Panc1 (cell line): ENCODE measurements at regions not wholly inside any gene's neighbourhood (a gene's known extent, or its start where the extent isn't known, plus 50 kb on each side); places are given as distances from the start of the nearest gene placed in this dataset.

Source experiments
- ATAC-seq: fragments of 200-7000 bp; cut with Tn5 transposase; 2 replicates; pipeline ENCODE4 v1.9.1; 2020; ENCODE audit warnings: mild to moderate bottlenecking, moderate library complexity
- BruUV-seq: library from RNA; stranded (reverse); fragments of 400-500 nt; replicated peaks from 2 replicates; lab custom pipeline; 2021; lab: Mats Ljungman, UMichigan
- CTCF ChIA-PET: fragments of 300-600 bp; sonication (Branson Sonifier 250); formaldehyde crosslinking; loops from one replicate; lab custom pipeline; 2022; ENCODE audit warnings: antibody characterized with exemption; lab: Charles Lee
- POLR2A ChIA-PET: fragments of 300-600 bp; sonication (Branson Sonifier 250); formaldehyde crosslinking; loops from one replicate; lab custom pipeline; 2022; ENCODE audit warnings: antibody characterized with exemption; lab: Charles Lee
- DNase-seq: peaks from one replicate; pipeline ENCODE4 v3.0.0-alpha.2; 2010; ENCODE audit warnings: low read depth, low spot score
- H3K27ac ChIP-seq: 2 replicates; pipeline ENCODE4 v1.5.1; 2011; ENCODE audit warnings: mild to moderate bottlenecking, low read length, inconsistent platforms
- H3K27me3 ChIP-seq: fragments of 200-500 bp; sonication (Bioruptor generic); 2 replicates; pipeline ENCODE4 v1.6.0; 2014; ENCODE audit warnings: low read length, inconsistent platforms; ENCODE audit not compliant: control insufficient read depth, insufficient read depth
- H3K36me3 ChIP-seq: fragments of 200-500 bp; sonication (Bioruptor generic); 2 replicates; pipeline ENCODE4 v1.5.1; 2014; ENCODE audit warnings: inconsistent platforms, mild to moderate bottlenecking, low read length, moderate library complexity; ENCODE audit not compliant: control insufficient read depth, insufficient read depth
- H3K4me1 ChIP-seq: 2 replicates; pipeline ENCODE4 v1.5.1; 2011; ENCODE audit warnings: inconsistent platforms, mild to moderate bottlenecking, low read length, moderate library complexity; ENCODE audit not compliant: control insufficient read depth, insufficient read depth
- H3K4me3 ChIP-seq, 2 experiments: 2 replicates each; pipeline ENCODE4 v1.5.1; 2011 to 2012; ENCODE audit warnings: low read depth in 2 of 2, low read length in 2 of 2, mild to moderate bottlenecking in 2 of 2, inconsistent platforms in 1 of 2, moderate library complexity in 1 of 2
- H3K9me3 ChIP-seq: fragments of 200-500 bp; sonication (Bioruptor generic); 2 replicates; pipeline ENCODE4 v1.5.1; 2014; ENCODE audit warnings: low read depth, mild to moderate bottlenecking, inconsistent platforms, low read length, moderate library complexity; ENCODE audit not compliant: control insufficient read depth, insufficient read depth
- POLR2AphosphoS5 ChIP-seq: IDR thresholded peaks from 2 replicates; pipeline ENCODE4 v1.6.1; 2012; ENCODE audit warnings: mild to moderate bottlenecking, low read depth, low read length, moderate library complexity
- SIN3A ChIP-seq: IDR thresholded peaks from 2 replicates; pipeline ENCODE4 v1.6.1; 2012; ENCODE audit warnings: low read depth, mild to moderate bottlenecking, low read length, moderate library complexity, borderline replicate concordance; ENCODE audit not compliant: insufficient read depth
- TCF7L2 ChIP-seq: IDR thresholded peaks from 2 replicates; pipeline ENCODE4 v1.6.1; 2011; ENCODE audit warnings: mild to moderate bottlenecking, low read depth, low read length, inconsistent platforms
- in situ Hi-C: cut with HindIII; loops from 2 replicates; pipeline ENCODE4 v1.10.0; 2016; ENCODE audit warnings: low sequenced_read_pairs, low pct_unique_long_range_greater_than_20kb
- intact Hi-C: fragments of 100-400 bp; cut with micrococcal nuclease; formaldehyde crosslinking; loops from one replicate; pipeline ENCODE4 v1.10.0; 2022; ENCODE audit not compliant: unreplicated experiment
- TF ChIP-seq, protein P1 (sequence below): fragments of 450-650 bp; IDR thresholded peaks from 2 replicates; pipeline ENCODE4 v1.5.1; 2017; ENCODE audit warnings: mild to moderate bottlenecking
- TF ChIP-seq, protein P2 (sequence below), 2 experiments: IDR thresholded peaks; 2 replicates each; pipeline ENCODE4 v1.6.1; 2011 to 2012; ENCODE audit warnings: low read depth in 2 of 2, control low read depth in 1 of 2, low read length in 1 of 2, mild to moderate bottlenecking in 1 of 2, moderate library complexity in 1 of 2; ENCODE audit not compliant: insufficient read depth in 1 of 2

DNA sequence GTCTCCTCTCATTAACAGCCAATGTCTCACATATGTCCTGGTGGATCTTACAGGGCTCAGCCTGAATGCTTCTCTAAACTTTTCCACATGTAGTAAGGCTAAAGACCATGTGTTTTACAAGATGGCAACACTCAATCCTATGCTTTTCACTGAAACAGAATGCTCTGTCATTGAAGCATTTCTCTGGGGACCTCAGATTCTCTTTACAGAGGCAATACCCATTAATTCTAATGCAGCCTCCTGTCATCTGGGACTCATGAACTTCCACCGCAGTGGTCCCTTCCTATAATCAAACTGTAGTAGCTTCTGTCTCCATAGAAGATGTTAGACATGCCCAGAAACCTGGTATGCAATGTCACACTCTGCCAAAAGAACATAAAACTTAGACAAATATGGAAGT lies 926.6 kb upstream of the RBFOX1 start:
- Histone ChIP-seq H3K4me3 (no peak overlapping the region), H3K36me3 (no peaks in the 10 kb centered on the region), H3K27ac (no peak overlapping the region), H3K4me1 (no peaks in the 10 kb centered on the region), H3K9me3 (no peaks in the 10 kb centered on the region), H3K27me3 (no peaks in the 10 kb centered on the region)
- no peak for DNase-seq
- in situ Hi-C loops (no loop called here), intact Hi-C loops (no loop called here)
- ChIA-PET CTCF (no interaction called here), POLR2A (no interaction called here)
- ATAC-seq = no peak
- BruUV-seq = no TSS peak
- TF ChIP-seq TCF7L2 = no peak
- TF ChIP-seq, protein P1, sequence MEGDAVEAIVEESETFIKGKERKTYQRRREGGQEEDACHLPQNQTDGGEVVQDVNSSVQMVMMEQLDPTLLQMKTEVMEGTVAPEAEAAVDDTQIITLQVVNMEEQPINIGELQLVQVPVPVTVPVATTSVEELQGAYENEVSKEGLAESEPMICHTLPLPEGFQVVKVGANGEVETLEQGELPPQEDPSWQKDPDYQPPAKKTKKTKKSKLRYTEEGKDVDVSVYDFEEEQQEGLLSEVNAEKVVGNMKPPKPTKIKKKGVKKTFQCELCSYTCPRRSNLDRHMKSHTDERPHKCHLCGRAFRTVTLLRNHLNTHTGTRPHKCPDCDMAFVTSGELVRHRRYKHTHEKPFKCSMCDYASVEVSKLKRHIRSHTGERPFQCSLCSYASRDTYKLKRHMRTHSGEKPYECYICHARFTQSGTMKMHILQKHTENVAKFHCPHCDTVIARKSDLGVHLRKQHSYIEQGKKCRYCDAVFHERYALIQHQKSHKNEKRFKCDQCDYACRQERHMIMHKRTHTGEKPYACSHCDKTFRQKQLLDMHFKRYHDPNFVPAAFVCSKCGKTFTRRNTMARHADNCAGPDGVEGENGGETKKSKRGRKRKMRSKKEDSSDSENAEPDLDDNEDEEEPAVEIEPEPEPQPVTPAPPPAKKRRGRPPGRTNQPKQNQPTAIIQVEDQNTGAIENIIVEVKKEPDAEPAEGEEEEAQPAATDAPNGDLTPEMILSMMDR = no peak
- TF ChIP-seq SIN3A = no peak
- TF ChIP-seq, protein P2, sequence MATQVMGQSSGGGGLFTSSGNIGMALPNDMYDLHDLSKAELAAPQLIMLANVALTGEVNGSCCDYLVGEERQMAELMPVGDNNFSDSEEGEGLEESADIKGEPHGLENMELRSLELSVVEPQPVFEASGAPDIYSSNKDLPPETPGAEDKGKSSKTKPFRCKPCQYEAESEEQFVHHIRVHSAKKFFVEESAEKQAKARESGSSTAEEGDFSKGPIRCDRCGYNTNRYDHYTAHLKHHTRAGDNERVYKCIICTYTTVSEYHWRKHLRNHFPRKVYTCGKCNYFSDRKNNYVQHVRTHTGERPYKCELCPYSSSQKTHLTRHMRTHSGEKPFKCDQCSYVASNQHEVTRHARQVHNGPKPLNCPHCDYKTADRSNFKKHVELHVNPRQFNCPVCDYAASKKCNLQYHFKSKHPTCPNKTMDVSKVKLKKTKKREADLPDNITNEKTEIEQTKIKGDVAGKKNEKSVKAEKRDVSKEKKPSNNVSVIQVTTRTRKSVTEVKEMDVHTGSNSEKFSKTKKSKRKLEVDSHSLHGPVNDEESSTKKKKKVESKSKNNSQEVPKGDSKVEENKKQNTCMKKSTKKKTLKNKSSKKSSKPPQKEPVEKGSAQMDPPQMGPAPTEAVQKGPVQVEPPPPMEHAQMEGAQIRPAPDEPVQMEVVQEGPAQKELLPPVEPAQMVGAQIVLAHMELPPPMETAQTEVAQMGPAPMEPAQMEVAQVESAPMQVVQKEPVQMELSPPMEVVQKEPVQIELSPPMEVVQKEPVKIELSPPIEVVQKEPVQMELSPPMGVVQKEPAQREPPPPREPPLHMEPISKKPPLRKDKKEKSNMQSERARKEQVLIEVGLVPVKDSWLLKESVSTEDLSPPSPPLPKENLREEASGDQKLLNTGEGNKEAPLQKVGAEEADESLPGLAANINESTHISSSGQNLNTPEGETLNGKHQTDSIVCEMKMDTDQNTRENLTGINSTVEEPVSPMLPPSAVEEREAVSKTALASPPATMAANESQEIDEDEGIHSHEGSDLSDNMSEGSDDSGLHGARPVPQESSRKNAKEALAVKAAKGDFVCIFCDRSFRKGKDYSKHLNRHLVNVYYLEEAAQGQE (IDR thresholded peaks at IDR 0.05; ENCODE audit: insufficient read depth in 1 of 2, low read depth in 2 of 2, low read length in 1 of 2) = no peak
- no peak for TF ChIP-seq POLR2AphosphoS5

DNA sequence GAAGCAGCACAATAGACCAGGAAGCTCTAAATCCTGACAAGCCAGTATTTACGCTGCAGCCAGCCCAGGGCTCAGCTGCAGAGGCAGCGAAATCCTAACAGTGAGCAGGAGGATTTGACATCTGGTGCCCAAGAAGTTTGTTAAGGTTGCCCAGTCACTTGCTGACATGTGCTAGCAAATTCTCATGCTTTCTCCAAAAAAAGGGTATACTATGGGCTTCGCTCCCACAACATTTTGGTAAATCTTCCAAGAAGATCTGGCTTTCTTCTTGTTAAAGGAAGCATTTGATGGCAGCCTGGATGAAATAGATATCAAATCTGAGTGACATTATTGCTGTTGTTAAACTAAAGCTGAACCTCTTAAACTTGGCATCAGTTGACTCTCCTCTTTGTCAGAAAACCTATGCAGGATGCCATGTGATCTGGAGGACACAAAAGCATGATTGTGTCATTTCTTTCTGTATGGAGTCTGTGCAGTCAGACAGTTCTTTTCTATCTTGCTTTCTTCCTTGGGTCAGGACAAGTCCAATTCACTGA lies 949.7 kb upstream of the RBFOX1 start:
- ChIA-PET POLR2A (no interaction called here), CTCF (no interaction called here)
- H3K9me3 ChIP-seq = no peaks in the 10 kb centered on the region
- no peak overlapping the region for H3K27ac ChIP-seq
- no peaks in the 10 kb centered on the region for H3K36me3 ChIP-seq
- in situ Hi-C loops (no loop called here), intact Hi-C loops (no loop called here)
- no peaks in the 10 kb centered on the region for H3K4me1 ChIP-seq
- DNase-seq = no peak
- no peak for TF ChIP-seq SIN3A
- TF ChIP-seq, protein P1 = no peak
- TF ChIP-seq TCF7L2 = no peak
- TF ChIP-seq POLR2AphosphoS5 = no peak
- TF ChIP-seq, protein P2 (IDR thresholded peaks at IDR 0.05; ENCODE audit: insufficient read depth in 1 of 2, low read depth in 2 of 2, low read length in 1 of 2) = no peak
- BruUV-seq = no TSS peak
- no peak overlapping the region for H3K4me3 ChIP-seq
- H3K27me3 ChIP-seq = no peaks in the 10 kb centered on the region
- no peak for ATAC-seq
